ENCODE measurements at regions not wholly inside any gene's neighbourhood (a gene's known extent, or its start where the extent isn't known, plus 50 kb on each side); places are given as distances from the start of the nearest gene placed in this dataset.

DNA sequence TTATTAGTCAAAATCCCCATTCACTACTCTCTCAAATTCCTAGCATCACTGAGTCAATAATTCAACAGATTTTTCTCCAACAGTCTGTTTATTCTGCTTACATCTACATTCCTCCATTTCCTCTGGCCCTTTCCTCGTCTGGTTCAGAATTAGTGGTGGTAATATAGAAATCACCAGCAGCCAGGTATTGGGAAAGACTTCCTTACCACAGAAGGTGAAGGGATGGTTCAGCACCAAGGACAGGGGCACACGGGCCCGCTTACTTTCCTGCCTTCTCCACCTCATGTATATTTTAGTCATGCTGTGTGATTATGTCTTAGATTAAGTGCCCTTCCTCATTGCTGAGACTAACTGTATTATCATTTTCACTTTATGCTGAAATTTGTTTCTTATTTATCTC is 70.4 kb upstream of the APBB1IP start:
- Mint-ChIP-seq H3K4me1 (peaks cover 17% of the 10 kb centered on the region), H3K36me3 (no peaks in the 10 kb centered on the region), H3K9me3 (peaks cover 4 to 11% (median 7%) of the 10 kb centered on the region in 7 donors), H3K27me3 (ENCODE audit: low read depth in 3 of 3) (no peaks in the 10 kb centered on the region), H3K27ac (no peak overlapping the region), H3K4me3 (no peak overlapping the region)
- Histone ChIP-seq H3K27me3 (ENCODE audit: control insufficient read depth in 2 of 2, insufficient read depth in 2 of 2, low read length in 2 of 2) (no peaks in the 10 kb centered on the region), H3K36me3 (replicated peaks in 1 of 2; ENCODE audit: control insufficient read depth in 1 of 2, insufficient read depth in 2 of 2, low read length in 2 of 2) (no peaks in the 10 kb centered on the region), H3K4me1 (ENCODE audit: control insufficient read depth in 1 of 2, insufficient read depth in 2 of 2, low read length in 2 of 2) (peaks cover 13 to 20% of the 10 kb centered on the region in 2 donors), H3K9ac (ENCODE audit: insufficient read depth, low read length, poor library complexity, severe bottlenecking) (no peak overlapping the region), H2AFZ (ENCODE audit: insufficient read depth, low read depth, low read length, poor library complexity, severe bottlenecking) (no peak overlapping the region), H3K9me3 (replicated peaks in 1 of 2; ENCODE audit: control insufficient read depth in 1 of 2, insufficient read depth in 1 of 2, low read length in 2 of 2) (no peaks in the 10 kb centered on the region), H3K4me2 (replicated peaks; ENCODE audit: extremely low read depth, low read length, poor library complexity, severe bottlenecking) (no peak overlapping the region), H4K20me1 (ENCODE audit: insufficient read depth, low read length) (no peaks in the 10 kb centered on the region), H3K79me2 (ENCODE audit: insufficient read depth, low read length) (no peaks in the 10 kb centered on the region), H3K4me3 (replicated peaks in 1 of 3; ENCODE audit: low read depth in 2 of 3, low read length in 3 of 3) (no peak overlapping the region), H3K27ac (ENCODE audit: low read depth in 1 of 2, low read length in 2 of 2) (no peak overlapping the region)
- DNase-seq = peak in 2 of 3 donors; percentile 20 to 43
- intact Hi-C loops (cut with micrococcal nuclease) = no loop called here
- TF ChIP-seq, protein P1, sequence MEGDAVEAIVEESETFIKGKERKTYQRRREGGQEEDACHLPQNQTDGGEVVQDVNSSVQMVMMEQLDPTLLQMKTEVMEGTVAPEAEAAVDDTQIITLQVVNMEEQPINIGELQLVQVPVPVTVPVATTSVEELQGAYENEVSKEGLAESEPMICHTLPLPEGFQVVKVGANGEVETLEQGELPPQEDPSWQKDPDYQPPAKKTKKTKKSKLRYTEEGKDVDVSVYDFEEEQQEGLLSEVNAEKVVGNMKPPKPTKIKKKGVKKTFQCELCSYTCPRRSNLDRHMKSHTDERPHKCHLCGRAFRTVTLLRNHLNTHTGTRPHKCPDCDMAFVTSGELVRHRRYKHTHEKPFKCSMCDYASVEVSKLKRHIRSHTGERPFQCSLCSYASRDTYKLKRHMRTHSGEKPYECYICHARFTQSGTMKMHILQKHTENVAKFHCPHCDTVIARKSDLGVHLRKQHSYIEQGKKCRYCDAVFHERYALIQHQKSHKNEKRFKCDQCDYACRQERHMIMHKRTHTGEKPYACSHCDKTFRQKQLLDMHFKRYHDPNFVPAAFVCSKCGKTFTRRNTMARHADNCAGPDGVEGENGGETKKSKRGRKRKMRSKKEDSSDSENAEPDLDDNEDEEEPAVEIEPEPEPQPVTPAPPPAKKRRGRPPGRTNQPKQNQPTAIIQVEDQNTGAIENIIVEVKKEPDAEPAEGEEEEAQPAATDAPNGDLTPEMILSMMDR (IDR thresholded peaks at IDR 0.05) = no peak
- no CpG with 5 or more reads among the region's 3 CpGs for WGBS (ENCODE audit: insufficient coverage)

DNA sequence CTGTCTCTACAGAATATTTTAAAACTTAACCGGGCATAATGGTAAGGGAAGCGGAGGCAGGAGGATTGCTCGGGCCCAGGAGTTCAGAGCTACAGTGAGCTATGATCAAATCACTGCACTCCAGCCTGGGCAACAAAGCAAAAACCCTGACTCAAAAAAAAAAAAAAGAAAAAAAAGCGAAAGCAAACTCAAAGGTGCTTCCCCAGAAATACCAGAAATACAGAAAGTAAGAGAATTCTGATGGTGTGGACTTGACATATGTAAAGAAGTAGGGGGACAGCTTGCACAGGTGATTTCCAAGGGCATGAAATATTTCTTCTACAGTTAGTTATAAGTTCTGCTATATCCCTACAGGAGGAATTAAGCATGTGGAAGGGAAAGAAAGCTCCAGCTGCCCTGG is 69.7 kb upstream of the APBB1IP start:
- H3K36me3 Mint-ChIP-seq = no peaks in the 10 kb centered on the region
- Histone ChIP-seq H3K4me3 (replicated peaks in 1 of 3; ENCODE audit: low read depth in 2 of 3, low read length in 3 of 3) (no peak overlapping the region), H4K20me1 (ENCODE audit: insufficient read depth, low read length) (no peaks in the 10 kb centered on the region), H3K9me3 (replicated peaks in 1 of 2; ENCODE audit: control insufficient read depth in 1 of 2, insufficient read depth in 1 of 2, low read length in 2 of 2) (no peaks in the 10 kb centered on the region), H2AFZ (ENCODE audit: insufficient read depth, low read depth, low read length, poor library complexity, severe bottlenecking) (no peak overlapping the region), H3K9ac (ENCODE audit: insufficient read depth, low read length, poor library complexity, severe bottlenecking) (no peak overlapping the region), H3K27ac (ENCODE audit: low read depth in 1 of 2, low read length in 2 of 2) (no peak overlapping the region), H3K4me2 (replicated peaks; ENCODE audit: extremely low read depth, low read length, poor library complexity, severe bottlenecking) (no peak overlapping the region), H3K4me1 (ENCODE audit: control insufficient read depth in 1 of 2, insufficient read depth in 2 of 2, low read length in 2 of 2) (peaks cover 17 to 25% of the 10 kb centered on the region in 2 donors), H3K79me2 (ENCODE audit: insufficient read depth, low read length) (no peaks in the 10 kb centered on the region), H3K36me3 (replicated peaks in 1 of 2; ENCODE audit: control insufficient read depth in 1 of 2, insufficient read depth in 2 of 2, low read length in 2 of 2) (no peaks in the 10 kb centered on the region), H3K27me3 (ENCODE audit: control insufficient read depth in 2 of 2, insufficient read depth in 2 of 2, low read length in 2 of 2) (no peaks in the 10 kb centered on the region)
- H3K27me3 Mint-ChIP-seq (ENCODE audit: low read depth in 3 of 3) = no peaks in the 10 kb centered on the region
- TF ChIP-seq, protein P1 (IDR thresholded peaks at IDR 0.05) = no peak
- WGBS (ENCODE audit: insufficient coverage) = no CpG with 5 or more reads among the region's 4 CpGs
- H3K4me3 Mint-ChIP-seq = no peak overlapping the region
- H3K9me3 Mint-ChIP-seq = peaks cover 4 to 11% (median 7%) of the 10 kb centered on the region in 7 donors
- DNase-seq = no peak
- intact Hi-C loops (cut with micrococcal nuclease) = no loop called here
- peaks cover 22% of the 10 kb centered on the region for H3K4me1 Mint-ChIP-seq
- peak overlapping the region in 1 of 7 donors; percentile 53 for H3K27ac Mint-ChIP-seq

Measured in CD14-positive monocyte (primary cell).